ENCODE measurements at regions not wholly inside any gene's neighbourhood (a gene's known extent, or its start where the extent isn't known, plus 50 kb on each side); places are given as distances from the start of the nearest gene placed in this dataset.

DNA sequence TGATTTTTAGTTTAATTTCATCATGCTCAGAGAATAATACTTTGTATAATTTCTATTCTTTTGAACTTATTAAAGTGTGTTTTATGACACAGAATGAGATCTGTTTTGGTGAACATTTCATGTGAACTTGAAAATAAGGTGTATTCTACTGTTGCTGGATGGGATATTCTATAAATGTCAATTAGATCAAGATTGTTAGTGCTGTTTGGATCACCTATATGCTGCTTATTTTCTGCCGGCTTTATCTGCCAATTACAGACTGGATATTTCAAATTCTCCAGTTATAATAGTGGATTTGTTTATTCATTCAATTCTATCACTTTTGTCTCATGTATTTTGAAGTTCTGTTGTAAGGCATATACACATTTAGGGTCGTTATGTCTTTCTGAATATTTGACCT lies 720.7 kb upstream of the RIOK2 start:
- no peak overlapping the region for H3K4me3 ChIP-seq (ENCODE audit: low read depth in 2 of 2, low read length in 2 of 2)
- ChIA-PET POLR2A (no interaction called here), CTCF (no interaction called here)
- H3K4me1 ChIP-seq (ENCODE audit: control insufficient read depth, insufficient read depth, low read length): no peaks in the 10 kb centered on the region
- TF ChIP-seq, protein P1, sequence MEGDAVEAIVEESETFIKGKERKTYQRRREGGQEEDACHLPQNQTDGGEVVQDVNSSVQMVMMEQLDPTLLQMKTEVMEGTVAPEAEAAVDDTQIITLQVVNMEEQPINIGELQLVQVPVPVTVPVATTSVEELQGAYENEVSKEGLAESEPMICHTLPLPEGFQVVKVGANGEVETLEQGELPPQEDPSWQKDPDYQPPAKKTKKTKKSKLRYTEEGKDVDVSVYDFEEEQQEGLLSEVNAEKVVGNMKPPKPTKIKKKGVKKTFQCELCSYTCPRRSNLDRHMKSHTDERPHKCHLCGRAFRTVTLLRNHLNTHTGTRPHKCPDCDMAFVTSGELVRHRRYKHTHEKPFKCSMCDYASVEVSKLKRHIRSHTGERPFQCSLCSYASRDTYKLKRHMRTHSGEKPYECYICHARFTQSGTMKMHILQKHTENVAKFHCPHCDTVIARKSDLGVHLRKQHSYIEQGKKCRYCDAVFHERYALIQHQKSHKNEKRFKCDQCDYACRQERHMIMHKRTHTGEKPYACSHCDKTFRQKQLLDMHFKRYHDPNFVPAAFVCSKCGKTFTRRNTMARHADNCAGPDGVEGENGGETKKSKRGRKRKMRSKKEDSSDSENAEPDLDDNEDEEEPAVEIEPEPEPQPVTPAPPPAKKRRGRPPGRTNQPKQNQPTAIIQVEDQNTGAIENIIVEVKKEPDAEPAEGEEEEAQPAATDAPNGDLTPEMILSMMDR (IDR thresholded peaks at IDR 0.05): no peak
- TF ChIP-seq, protein P2, sequence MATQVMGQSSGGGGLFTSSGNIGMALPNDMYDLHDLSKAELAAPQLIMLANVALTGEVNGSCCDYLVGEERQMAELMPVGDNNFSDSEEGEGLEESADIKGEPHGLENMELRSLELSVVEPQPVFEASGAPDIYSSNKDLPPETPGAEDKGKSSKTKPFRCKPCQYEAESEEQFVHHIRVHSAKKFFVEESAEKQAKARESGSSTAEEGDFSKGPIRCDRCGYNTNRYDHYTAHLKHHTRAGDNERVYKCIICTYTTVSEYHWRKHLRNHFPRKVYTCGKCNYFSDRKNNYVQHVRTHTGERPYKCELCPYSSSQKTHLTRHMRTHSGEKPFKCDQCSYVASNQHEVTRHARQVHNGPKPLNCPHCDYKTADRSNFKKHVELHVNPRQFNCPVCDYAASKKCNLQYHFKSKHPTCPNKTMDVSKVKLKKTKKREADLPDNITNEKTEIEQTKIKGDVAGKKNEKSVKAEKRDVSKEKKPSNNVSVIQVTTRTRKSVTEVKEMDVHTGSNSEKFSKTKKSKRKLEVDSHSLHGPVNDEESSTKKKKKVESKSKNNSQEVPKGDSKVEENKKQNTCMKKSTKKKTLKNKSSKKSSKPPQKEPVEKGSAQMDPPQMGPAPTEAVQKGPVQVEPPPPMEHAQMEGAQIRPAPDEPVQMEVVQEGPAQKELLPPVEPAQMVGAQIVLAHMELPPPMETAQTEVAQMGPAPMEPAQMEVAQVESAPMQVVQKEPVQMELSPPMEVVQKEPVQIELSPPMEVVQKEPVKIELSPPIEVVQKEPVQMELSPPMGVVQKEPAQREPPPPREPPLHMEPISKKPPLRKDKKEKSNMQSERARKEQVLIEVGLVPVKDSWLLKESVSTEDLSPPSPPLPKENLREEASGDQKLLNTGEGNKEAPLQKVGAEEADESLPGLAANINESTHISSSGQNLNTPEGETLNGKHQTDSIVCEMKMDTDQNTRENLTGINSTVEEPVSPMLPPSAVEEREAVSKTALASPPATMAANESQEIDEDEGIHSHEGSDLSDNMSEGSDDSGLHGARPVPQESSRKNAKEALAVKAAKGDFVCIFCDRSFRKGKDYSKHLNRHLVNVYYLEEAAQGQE (IDR thresholded peaks at IDR 0.05; ENCODE audit: insufficient read depth in 1 of 2, low read depth in 2 of 2, low read length in 1 of 2): no peak
- TF ChIP-seq TCF7L2 (IDR thresholded peaks at IDR 0.05; ENCODE audit: low read depth, low read length) (no peak), POLR2AphosphoS5 (IDR thresholded peaks at IDR 0.05; ENCODE audit: low read depth, low read length) (no peak), SIN3A (IDR thresholded peaks at IDR 0.05; ENCODE audit: borderline replicate concordance, insufficient read depth, low read depth, low read length) (no peak)
- peaks cover 10% of the 10 kb centered on the region; the same call in 1 of the 2 replicates for H3K9me3 ChIP-seq (ENCODE audit: control insufficient read depth, insufficient read depth, low read depth, low read length)
- no peaks in the 10 kb centered on the region for H3K36me3 ChIP-seq (ENCODE audit: control insufficient read depth, insufficient read depth, low read length)
- intact Hi-C loops (cut with micrococcal nuclease; ENCODE audit: unreplicated experiment): no loop called here
- in situ Hi-C loops (cut with HindIII; ENCODE audit: low pct_unique_long_range_greater_than_20kb, low sequenced_read_pairs): no loop called here
- DNase-seq (ENCODE audit: low read depth, low spot score) (no peak), ATAC-seq (no peak)
- no peak overlapping the region for H3K27ac ChIP-seq (ENCODE audit: low read length)
- H3K27me3 ChIP-seq (ENCODE audit: control insufficient read depth, insufficient read depth, low read length): no peaks in the 10 kb centered on the region
- no TSS peak for BruUV-seq (replicated peaks)

GRCh38 chr5:97906135-97906534 lies 723.1 kb upstream of the RIOK2 start:
- H3K27me3 ChIP-seq (ENCODE audit: control insufficient read depth, insufficient read depth, low read length): no peaks in the 10 kb centered on the region
- H3K9me3 ChIP-seq (ENCODE audit: control insufficient read depth, insufficient read depth, low read depth, low read length): peaks cover 10% of the 10 kb centered on the region; the same call in 1 of the 2 replicates
- H3K4me3 ChIP-seq (ENCODE audit: low read depth in 2 of 2, low read length in 2 of 2): no peak overlapping the region
- CTCF ChIA-PET: no interaction called here
- no TSS peak for BruUV-seq (replicated peaks)
- TF ChIP-seq SIN3A (IDR thresholded peaks at IDR 0.05; ENCODE audit: borderline replicate concordance, insufficient read depth, low read depth, low read length): no peak
- DNase-seq (ENCODE audit: low read depth, low spot score) (no peak), ATAC-seq (no peak)
- POLR2A ChIA-PET: no interaction called here
- no peaks in the 10 kb centered on the region for H3K4me1 ChIP-seq (ENCODE audit: control insufficient read depth, insufficient read depth, low read length)
- H3K36me3 ChIP-seq (ENCODE audit: control insufficient read depth, insufficient read depth, low read length): no peaks in the 10 kb centered on the region
- in situ Hi-C loops (cut with HindIII; ENCODE audit: low pct_unique_long_range_greater_than_20kb, low sequenced_read_pairs) (no loop called here), intact Hi-C loops (cut with micrococcal nuclease; ENCODE audit: unreplicated experiment) (no loop called here)
- no peak overlapping the region for H3K27ac ChIP-seq (ENCODE audit: low read length)

- Histone ChIP-seq H3K27me3 (ENCODE audit: control insufficient read depth, insufficient read depth, low read length) (no peaks in the 10 kb centered on the region), H3K4me1 (ENCODE audit: control insufficient read depth, insufficient read depth, low read length) (no peaks in the 10 kb centered on the region), H3K9me3 (ENCODE audit: control insufficient read depth, insufficient read depth, low read depth, low read length) (peaks cover 10% of the 10 kb centered on the region; the same call in 1 of the 2 replicates), H3K36me3 (ENCODE audit: control insufficient read depth, insufficient read depth, low read length) (no peaks in the 10 kb centered on the region), H3K27ac (ENCODE audit: low read length) (no peak overlapping the region), H3K4me3 (ENCODE audit: low read depth in 2 of 2, low read length in 2 of 2) (no peak overlapping the region)
- TF ChIP-seq, protein P1 (IDR thresholded peaks at IDR 0.05): no peak
- TF ChIP-seq TCF7L2 (IDR thresholded peaks at IDR 0.05; ENCODE audit: low read depth, low read length) (no peak), POLR2AphosphoS5 (IDR thresholded peaks at IDR 0.05; ENCODE audit: low read depth, low read length) (no peak), SIN3A (IDR thresholded peaks at IDR 0.05; ENCODE audit: borderline replicate concordance, insufficient read depth, low read depth, low read length) (no peak)
- TF ChIP-seq, protein P2 (IDR thresholded peaks at IDR 0.05; ENCODE audit: insufficient read depth in 1 of 2, low read depth in 2 of 2, low read length in 1 of 2): no peak
- no peak for ATAC-seq
- CTCF ChIA-PET: no interaction called here
- POLR2A ChIA-PET: no interaction called here
- intact Hi-C loops (cut with micrococcal nuclease; ENCODE audit: unreplicated experiment): no loop called here
- no peak for DNase-seq (ENCODE audit: low read depth, low spot score)
- in situ Hi-C loops (cut with HindIII; ENCODE audit: low pct_unique_long_range_greater_than_20kb, low sequenced_read_pairs): no loop called here
- BruUV-seq (replicated peaks): no TSS peak
Measured at GRCh38 chr5:97907646-97908400, 724.8 kb upstream of the RIOK2 start.
